DMS53 treated with DMSO at 0.1 percent for 48 hours (cell line): ENCODE measurements at regions not wholly inside any gene's neighbourhood (a gene's known extent, or its start where the extent isn't known, plus 50 kb on each side); places are given as distances from the start of the nearest gene placed in this dataset.
A peak's percentile ranks its signal among the peaks of the same experiment; 100 is the strongest.

Experiments
- DNase-seq: peaks from one replicate; lab custom pipeline; 2025; ENCODE audit not compliant: unreplicated experiment; lab: John Stamatoyannopoulos, UW

GRCh38 chr3:193780397-193780796 lies 187.4 kb downstream of the OPA1 start:
- DNase-seq = no peak

GRCh38 chr3:193780810-193781478 lies 187.9 kb downstream of the OPA1 start:
- peak; percentile 7 for DNase-seq

GRCh38 chr3:193782276-193782647 lies 189.3 kb downstream of the OPA1 start:
- no peak for DNase-seq

DNA sequence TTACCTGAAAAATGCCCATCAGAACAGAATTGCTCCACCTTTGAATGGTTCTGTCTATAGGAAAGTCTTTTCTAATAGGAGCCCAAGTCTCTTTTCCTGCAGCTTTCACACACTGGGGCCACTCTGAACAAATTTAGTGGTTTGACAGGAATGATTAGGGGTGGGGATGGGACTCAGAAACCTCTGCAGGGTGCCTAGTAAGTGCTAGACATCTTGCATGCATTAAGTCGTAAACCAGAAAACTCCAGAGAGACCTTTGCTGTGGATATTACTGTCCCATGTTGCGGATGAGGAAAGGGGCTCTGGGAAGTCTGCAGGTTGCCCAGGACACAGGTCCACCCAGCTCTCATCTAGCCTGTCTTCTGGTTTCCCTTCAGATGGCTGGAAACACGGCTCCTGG lies 189.7 kb downstream of the OPA1 start:
- no peak for DNase-seq

GRCh38 chr3:193783166-193783896 lies 190.3 kb downstream of the OPA1 start:
- DNase-seq = no peak

DNA sequence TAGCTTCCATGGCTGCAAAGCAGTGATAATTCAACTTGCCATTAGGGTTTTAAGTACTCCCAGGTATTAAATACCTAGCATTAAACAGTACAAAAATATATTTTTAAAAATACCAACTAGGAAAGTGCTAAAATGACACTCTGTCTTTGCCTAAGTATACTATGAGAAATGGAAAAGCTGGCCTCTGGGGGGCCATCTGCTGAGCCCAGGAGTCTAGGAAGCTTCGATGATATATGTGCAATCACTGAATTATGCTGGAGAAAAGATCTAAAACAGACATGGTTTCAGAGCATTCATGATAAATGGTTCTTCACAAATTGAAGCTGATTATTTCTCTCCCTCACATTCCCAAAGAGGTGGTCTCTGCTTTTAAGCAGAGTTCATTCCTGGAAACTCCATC lies 191.8 kb downstream of the OPA1 start:
- DNase-seq = no peak

- no peak for DNase-seq
These were observed 194.5 kb downstream of the OPA1 start for GRCh38 chr3:193787496-193787870.

DNA sequence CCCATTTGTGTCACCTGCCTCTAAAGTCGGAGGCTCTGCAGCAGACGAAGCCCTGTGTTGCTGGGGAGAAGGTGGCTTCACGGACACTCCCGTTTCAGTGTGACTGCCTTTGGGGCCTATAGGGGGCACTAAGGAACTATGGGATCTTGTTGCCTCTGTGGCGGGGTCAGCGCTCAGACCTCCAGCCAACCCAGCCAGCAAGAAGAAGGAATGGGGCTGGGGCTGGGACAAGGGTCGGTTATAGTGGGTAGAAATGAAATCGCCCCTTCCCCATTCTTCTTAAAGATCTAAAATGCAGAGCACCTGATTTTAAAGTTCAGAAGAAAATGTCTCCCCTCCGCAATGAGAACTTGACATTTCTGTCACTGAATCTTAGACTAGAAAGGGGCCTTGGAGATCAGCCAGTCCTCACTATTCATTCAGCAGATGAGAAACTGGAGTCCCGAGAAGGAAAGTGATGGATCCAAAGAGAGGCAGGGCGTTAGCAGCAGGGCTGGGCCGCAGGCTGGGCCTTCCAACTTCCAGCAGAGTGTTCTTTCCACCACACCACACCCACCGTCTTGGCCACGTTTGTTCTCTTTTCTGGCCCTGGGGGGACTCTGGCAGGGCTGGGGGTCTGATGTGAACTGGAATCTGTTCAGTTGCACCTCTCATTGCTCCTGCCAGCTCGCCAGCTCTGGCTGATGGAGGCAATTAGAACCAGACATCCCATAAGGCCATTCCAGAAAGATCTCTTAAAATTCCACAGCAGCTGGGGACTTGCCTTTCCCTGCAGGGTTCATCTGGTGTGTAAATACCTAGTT lies 195.4 kb downstream of the OPA1 start:
- peak; percentile 65 for DNase-seq

DNA sequence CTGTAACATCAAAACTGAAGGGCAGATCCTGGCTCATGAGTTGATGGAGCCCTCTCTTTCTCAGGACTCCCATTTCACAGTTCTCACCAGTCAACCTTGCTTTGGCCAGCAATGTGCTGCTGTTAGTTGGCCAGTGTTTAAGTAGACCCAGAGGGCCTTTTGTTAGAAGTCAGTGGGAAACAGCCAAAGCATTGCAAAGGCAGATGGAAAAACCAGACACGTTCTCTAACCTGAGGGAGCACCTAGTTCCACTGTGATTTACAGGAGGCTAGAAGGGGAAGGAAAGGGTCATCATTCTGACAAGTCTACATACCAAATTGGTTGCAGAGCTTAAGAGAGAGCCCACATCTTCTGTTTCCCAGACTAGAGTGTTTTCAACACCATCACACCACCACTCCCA lies 196.4 kb downstream of the OPA1 start:
- no peak for DNase-seq

DNA sequence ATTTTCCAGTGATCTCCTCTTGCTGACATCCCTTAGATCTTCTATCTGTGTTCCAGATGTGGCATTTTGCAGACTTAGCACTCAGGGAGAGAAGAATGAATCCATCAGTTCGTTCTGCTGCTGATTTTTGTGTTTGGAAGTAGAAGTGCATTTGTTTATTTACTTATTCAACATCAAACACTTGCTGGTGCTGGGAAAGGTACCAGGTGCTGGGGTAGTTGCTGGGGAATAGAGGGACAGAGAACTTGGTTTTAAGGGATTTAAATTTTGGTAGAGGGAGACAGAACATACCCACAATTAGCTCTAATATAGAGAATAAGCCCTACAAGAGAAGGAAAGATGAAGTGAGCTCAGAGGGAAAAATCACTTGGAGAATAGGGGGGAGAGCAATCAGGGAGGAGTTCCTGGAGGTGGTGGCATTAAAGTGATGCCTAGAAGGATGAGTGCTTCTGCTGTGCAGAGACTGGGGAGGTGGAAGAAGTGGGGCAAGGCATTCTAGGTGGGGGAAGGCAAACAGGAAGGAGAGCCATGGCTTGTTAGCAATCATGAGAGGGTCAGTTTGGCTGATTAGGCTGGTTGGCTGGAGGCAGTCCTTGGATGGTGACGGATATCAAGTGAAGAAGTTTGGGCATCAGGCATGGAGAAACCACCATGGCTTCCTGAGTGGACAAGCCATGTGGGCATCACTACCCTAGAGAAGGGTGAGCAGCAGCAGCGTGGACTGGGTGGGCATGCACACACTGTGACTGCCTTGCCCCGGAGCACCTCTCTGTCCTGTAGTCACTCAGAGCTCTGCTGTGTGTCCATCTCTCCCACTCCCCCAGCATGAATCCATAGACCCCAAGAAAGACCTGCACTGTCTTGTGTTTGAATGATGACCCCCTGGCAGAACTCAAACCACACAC lies 197.3 kb downstream of the OPA1 start:
- DNase-seq = peak; percentile 14

DNA sequence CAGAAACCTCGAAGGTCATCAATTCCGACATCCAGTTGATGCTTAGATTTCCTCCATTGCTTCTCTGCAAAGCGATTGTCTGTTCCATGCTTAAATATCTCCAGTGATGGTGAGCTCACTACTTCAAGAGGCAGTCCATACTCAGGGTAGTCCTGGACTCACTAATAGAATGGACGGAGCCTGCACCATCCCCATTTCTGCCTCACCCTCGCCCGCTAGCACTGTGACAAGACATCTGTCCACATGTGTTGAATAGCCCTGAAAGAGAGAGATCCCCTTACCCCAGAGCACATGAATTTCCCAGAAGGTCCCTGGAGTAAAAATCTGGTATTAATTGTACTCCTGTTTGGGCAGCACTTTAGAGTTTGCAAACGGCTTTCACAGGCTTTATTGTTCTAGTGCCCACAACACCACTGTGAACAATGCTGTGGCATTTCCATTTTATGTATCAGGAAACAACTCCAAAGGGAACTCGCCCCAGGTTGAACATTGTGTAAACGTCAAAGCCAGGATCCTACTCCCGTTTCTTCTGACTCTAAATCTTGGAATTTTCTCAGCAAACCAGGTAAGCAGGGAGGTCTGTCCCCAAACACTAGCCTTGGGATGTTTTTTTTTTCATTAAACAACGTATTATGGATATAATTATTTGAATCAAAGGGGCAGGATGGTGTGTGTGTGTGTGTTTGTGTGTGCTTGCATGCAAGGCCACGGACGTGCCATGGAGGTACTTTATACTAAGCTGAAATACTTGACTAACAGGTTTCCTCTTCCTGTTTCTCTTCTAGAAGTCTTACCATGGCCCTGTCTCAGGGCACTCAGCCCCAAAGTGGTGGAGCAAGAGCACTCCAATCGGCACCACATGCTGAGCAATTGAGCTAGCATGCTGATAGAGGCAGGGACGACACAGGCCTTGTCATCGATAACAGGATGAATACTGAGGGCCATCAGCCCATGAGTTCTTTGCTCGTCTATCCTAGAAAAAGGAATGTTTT lies 198.3 kb downstream of the OPA1 start:
- DNase-seq = peak; percentile 89

- no peak for DNase-seq
These were observed 200.1 kb downstream of the OPA1 start for GRCh38 chr3:193793123-193793522.

- no peak for DNase-seq
These were observed 201.2 kb downstream of the OPA1 start for GRCh38 chr3:193794002-193794881.

DNA sequence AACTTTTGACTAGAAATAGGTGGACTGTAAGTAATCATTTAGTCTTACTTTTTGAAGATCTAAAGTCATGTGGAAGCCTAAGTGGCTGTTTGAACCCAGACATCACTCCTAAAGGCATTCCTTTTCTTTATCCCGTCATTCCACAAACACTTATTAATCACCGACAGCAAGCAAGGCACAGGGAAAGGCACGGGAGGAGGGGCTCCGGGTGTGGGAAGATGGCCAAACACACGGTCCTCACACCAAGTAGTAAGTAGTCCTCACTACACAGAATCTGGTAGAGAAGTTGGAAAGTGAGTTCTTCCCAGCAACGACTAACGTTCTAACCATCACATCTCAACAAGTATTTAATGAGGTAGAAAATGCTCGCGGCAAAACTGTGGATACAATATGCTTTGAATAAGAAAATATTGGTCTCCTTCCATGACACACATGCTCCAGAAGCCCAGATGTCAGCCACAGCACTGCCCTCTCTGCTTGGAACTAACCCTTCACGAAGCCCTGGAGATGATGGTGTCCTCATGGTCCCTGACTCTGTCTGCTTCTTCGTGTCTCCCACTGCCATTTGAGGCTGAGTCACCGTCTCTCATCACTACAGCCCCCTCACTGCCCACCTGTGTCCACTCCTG lies 202.2 kb downstream of the OPA1 start:
- no peak for DNase-seq

DNA sequence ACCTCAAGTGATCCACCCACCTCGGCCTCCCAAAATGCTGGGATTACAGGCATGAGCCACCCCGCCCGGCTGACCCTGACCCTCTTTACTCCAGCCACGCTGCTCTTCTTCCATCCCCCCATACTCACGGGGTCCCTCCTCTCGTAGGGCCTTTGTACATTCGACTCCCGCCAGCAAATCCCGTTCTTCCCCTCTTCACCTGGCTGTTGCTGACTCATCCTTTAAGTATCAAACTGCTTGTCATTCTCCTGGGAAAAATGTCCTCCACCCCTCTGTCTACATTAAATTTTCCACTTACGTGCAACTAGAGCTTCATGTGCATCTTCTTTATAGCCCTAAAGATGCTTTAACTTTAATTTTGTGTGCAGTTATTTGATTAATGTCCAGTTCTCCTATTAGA lies 203.1 kb downstream of the OPA1 start:
- no peak for DNase-seq

- no peak for DNase-seq
These were observed 204.6 kb downstream of the OPA1 start for GRCh38 chr3:193797566-193797965.

DNA sequence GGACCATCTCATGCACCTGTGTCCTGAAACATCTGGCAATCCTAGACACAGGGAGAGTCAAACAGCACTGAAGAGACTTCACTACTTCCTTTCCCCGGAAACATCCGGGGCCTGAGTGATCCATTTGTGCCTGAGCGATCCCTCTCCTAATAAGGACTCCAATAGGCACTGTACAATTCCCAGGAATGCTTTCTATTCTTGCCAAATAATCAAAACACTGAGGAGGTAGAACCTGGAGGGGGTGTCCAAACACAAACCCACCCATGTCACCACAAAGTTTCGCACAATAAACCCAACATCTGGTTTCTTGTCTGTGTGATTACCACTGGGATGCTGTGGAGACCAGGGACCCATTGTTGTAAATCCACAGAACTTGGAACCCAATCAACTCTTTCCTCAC lies 205.0 kb downstream of the OPA1 start:
- DNase-seq = no peak
